Fibroblast of lung (primary cell): ENCODE measurements at regions not wholly inside any gene's neighbourhood (a gene's known extent, or its start where the extent isn't known, plus 50 kb on each side); places are given as distances from the start of the nearest gene placed in this dataset.

Experiments
- DNase-seq, 2 donors: peaks; one replicate each; pipeline versions ENCODE4 v3.0.0 to v3.0.0-alpha.2; 2010; ENCODE audit warnings: low read depth in 2 of 2
- H2AFZ ChIP-seq: 2 replicates; pipeline ENCODE4 v1.5.1; 2012; ENCODE audit warnings: low read length, control low read depth, inconsistent platforms
- H3K27ac ChIP-seq: 2 replicates; pipeline ENCODE4 v1.5.1; 2011; ENCODE audit warnings: low read length, control low read depth; ENCODE audit not compliant: insufficient read depth
- H3K27me3 ChIP-seq: 2 replicates; pipeline ENCODE4 v1.5.1; 2011; ENCODE audit warnings: mild to moderate bottlenecking, low read length; ENCODE audit not compliant: control insufficient read depth, insufficient read depth
- H3K36me3 ChIP-seq: 2 replicates; pipeline ENCODE4 v1.5.1; 2011; ENCODE audit warnings: low read length; ENCODE audit not compliant: control insufficient read depth, insufficient read depth
- H3K4me1 ChIP-seq: 2 replicates; pipeline ENCODE4 v1.5.1; 2011; ENCODE audit warnings: low read length; ENCODE audit not compliant: control insufficient read depth, insufficient read depth; ENCODE audit errors: extremely low read depth
- H3K4me2 ChIP-seq: 2 replicates; pipeline ENCODE4 v1.5.1; 2011; ENCODE audit warnings: low read length, control low read depth; ENCODE audit not compliant: insufficient read depth; ENCODE audit errors: extremely low read depth
- H3K4me3 ChIP-seq, 4 experiments: fragments of 200-600 bp in 1 of 4; sonication (generic) in 1 of 4; replicated peaks in 1 of 4; 2 replicates each; pipeline ENCODE4 v1.5.1; 2011 to 2016; ENCODE audit warnings: low read length in 4 of 4, low read depth in 3 of 4, mild to moderate bottlenecking in 3 of 4, control low read depth in 2 of 4, inconsistent platforms in 1 of 4, mixed read lengths in 1 of 4; ENCODE audit not compliant: insufficient read depth in 1 of 4; ENCODE audit errors: control extremely low read depth in 1 of 4
- H3K79me2 ChIP-seq: 2 replicates; pipeline ENCODE4 v1.5.1; 2012; ENCODE audit warnings: mild to moderate bottlenecking, low read length, inconsistent platforms; ENCODE audit not compliant: control insufficient read depth, insufficient read depth
- H3K9ac ChIP-seq: 2 replicates; pipeline ENCODE4 v1.5.1; 2011; ENCODE audit warnings: mild to moderate bottlenecking, low read length, control low read depth; ENCODE audit not compliant: insufficient read depth
- H3K9me3 ChIP-seq: 2 replicates; pipeline ENCODE4 v1.5.1; 2012; ENCODE audit warnings: low read depth, low read length; ENCODE audit not compliant: control insufficient read depth, insufficient read depth
- H4K20me1 ChIP-seq: 2 replicates; pipeline ENCODE4 v1.5.1; 2011; ENCODE audit warnings: low read length; ENCODE audit not compliant: control insufficient read depth, insufficient read depth; ENCODE audit errors: extremely low read depth
- CTCF ChIP-seq, 2 donors: IDR thresholded peaks in 1 of 2; conservative IDR thresholded peaks in 1 of 2; 1 replicate in 1 of 2; 2 replicates in 1 of 2; pipeline ENCODE4 v1.5.1; 2011 to 2012; ENCODE audit warnings: low read length in 2 of 2, control low read depth in 1 of 2, inconsistent platforms in 1 of 2, low read depth in 1 of 2, mild to moderate bottlenecking in 1 of 2
- EZH2 ChIP-seq: IDR thresholded peaks from 2 replicates; pipeline ENCODE4 v1.5.1; 2012; ENCODE audit warnings: low read length, control low read depth, mild to moderate bottlenecking; ENCODE audit errors: missing control alignments

- Histone ChIP-seq H4K20me1 (no peaks in the 10 kb centered on the region), H3K9ac (no peak overlapping the region), H3K4me1 (no peaks in the 10 kb centered on the region), H3K9me3 (no peaks in the 10 kb centered on the region), H3K79me2 (no peaks in the 10 kb centered on the region), H3K4me3 (no peak overlapping the region), H3K4me2 (no peak overlapping the region), H3K27ac (no peak overlapping the region), H3K27me3 (no peaks in the 10 kb centered on the region), H3K36me3 (no peaks in the 10 kb centered on the region), H2AFZ (no peak overlapping the region)
- DNase-seq: no peak
- TF ChIP-seq CTCF (conservative IDR thresholded peaks at IDR 0.05 in 1 of 2, IDR thresholded peaks at IDR 0.05 in 1 of 2; ENCODE audit: low read depth in 1 of 2, low read length in 2 of 2) (no peak), EZH2 (no peak)
These were observed 187.7 kb downstream of the MAF start for GRCh38 chr16:79412783-79413225.

GRCh38 chr16:79411805-79412204, 188.7 kb downstream of the MAF start:
- H3K9ac ChIP-seq: no peak overlapping the region
- H3K4me3 ChIP-seq: no peak overlapping the region
- no peaks in the 10 kb centered on the region for H3K4me1 ChIP-seq
- no peaks in the 10 kb centered on the region for H3K79me2 ChIP-seq
- H3K27ac ChIP-seq: no peak overlapping the region
- no peaks in the 10 kb centered on the region for H3K27me3 ChIP-seq
- H3K9me3 ChIP-seq: no peaks in the 10 kb centered on the region
- DNase-seq: no peak
- H3K4me2 ChIP-seq: no peak overlapping the region
- no peaks in the 10 kb centered on the region for H3K36me3 ChIP-seq
- H4K20me1 ChIP-seq: no peaks in the 10 kb centered on the region
- TF ChIP-seq EZH2: no peak
- no peak for TF ChIP-seq CTCF (conservative IDR thresholded peaks at IDR 0.05 in 1 of 2, IDR thresholded peaks at IDR 0.05 in 1 of 2; ENCODE audit: low read depth in 1 of 2, low read length in 2 of 2)
- H2AFZ ChIP-seq: no peak overlapping the region

DNA sequence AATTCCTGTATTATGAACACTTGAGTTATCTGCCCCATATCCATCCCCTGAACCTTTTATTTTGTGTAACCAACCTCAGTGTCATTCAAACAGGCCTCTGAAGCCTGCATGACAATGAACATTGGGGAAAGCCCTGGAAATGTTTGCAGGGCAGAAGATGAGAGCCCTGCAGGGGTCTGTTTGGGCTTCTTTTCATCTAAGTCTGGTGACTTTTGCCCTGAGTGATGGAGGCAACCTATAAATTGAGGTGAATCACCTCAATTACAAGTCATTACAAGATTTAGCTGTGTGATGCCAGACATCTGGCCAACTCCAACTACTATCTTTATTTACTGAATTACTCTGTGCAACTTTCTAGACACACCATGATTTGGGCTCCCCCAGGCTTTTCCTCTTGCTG, 189.2 kb downstream of the MAF start:
- Histone ChIP-seq H3K27me3 (no peaks in the 10 kb centered on the region), H3K9ac (no peak overlapping the region)
- TF ChIP-seq CTCF (conservative IDR thresholded peaks at IDR 0.05 in 1 of 2, IDR thresholded peaks at IDR 0.05 in 1 of 2; ENCODE audit: low read depth in 1 of 2, low read length in 2 of 2) (no peak), EZH2 (no peak)

More for the DNA sequence above, 189.2 kb downstream of the MAF start:
- H3K4me2 ChIP-seq: no peak overlapping the region
- no peaks in the 10 kb centered on the region for H3K9me3 ChIP-seq
- H3K4me1 ChIP-seq: no peaks in the 10 kb centered on the region
- no peak for DNase-seq
- H4K20me1 ChIP-seq: no peaks in the 10 kb centered on the region
- no peaks in the 10 kb centered on the region for H3K36me3 ChIP-seq
- no peaks in the 10 kb centered on the region for H3K79me2 ChIP-seq
- no peak overlapping the region for H3K27ac ChIP-seq
- H3K4me3 ChIP-seq: no peak overlapping the region
- no peak overlapping the region for H2AFZ ChIP-seq
